Adrenal gland (tissue), 5 donors: ENCODE measurements at regions not wholly inside any gene's neighbourhood (a gene's known extent, or its start where the extent isn't known, plus 50 kb on each side); places are given as distances from the start of the nearest gene placed in this dataset.

Experiments
- POLR2A ChIP-seq, 2 donors: fragments of 450-650 bp; IDR thresholded peaks; one replicate each; pipeline ENCODE4 v1.6.1; 2017; ENCODE audit warnings: antibody characterized with exemption in 2 of 2, mild to moderate bottlenecking in 2 of 2, moderate library complexity in 1 of 2
- TF ChIP-seq, protein P1 (sequence below), 6 experiments: fragments of 450-650 bp in 4 of 6; fragments of 200-600 bp in 2 of 6; sonication (generic) in 1 of 6; IDR thresholded peaks; 1 replicate in 5 of 6; 2 replicates in 1 of 6; pipeline versions ENCODE4 v1.5.1 to v1.8.0; 2016 to 2021; ENCODE audit warnings: antibody characterized with exemption in 6 of 6, mild to moderate bottlenecking in 2 of 6, moderate library complexity in 1 of 6
- donor health status: DM: no; HTN: no; CAD: no.

DNA sequence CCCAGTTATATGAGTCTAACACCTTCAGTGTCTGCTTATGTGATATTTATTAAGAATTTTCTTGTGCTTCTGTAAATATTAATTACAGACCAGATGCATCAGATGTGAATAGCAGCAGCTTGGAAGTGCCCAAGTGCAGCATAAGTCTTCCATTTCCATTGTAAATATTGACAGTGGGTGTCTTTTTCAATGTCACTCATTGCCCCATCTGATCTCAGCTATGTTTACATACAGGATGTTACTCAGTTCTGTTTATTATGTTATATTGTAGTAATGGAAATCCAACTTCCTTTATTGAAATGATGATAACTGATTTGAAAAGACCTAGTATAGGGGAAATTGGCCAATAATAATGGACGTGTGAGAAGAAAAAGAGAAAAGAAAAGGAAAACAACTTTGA, 296.7 kb downstream of the SAMD5 start:
- TF ChIP-seq, protein P1, sequence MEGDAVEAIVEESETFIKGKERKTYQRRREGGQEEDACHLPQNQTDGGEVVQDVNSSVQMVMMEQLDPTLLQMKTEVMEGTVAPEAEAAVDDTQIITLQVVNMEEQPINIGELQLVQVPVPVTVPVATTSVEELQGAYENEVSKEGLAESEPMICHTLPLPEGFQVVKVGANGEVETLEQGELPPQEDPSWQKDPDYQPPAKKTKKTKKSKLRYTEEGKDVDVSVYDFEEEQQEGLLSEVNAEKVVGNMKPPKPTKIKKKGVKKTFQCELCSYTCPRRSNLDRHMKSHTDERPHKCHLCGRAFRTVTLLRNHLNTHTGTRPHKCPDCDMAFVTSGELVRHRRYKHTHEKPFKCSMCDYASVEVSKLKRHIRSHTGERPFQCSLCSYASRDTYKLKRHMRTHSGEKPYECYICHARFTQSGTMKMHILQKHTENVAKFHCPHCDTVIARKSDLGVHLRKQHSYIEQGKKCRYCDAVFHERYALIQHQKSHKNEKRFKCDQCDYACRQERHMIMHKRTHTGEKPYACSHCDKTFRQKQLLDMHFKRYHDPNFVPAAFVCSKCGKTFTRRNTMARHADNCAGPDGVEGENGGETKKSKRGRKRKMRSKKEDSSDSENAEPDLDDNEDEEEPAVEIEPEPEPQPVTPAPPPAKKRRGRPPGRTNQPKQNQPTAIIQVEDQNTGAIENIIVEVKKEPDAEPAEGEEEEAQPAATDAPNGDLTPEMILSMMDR (IDR thresholded peaks at IDR 0.05), result no peak
- TF ChIP-seq POLR2A (IDR thresholded peaks at IDR 0.05), result no peak
